GM21825 (cell line): ENCODE measurements at regions not wholly inside any gene's neighbourhood (a gene's known extent, or its start where the extent isn't known, plus 50 kb on each side); places are given as distances from the start of the nearest gene placed in this dataset.

Source experiments
- ATAC-seq: cut with Tn5 transposase; IDR thresholded peaks from one replicate; pipeline ENCODE4 v1.9.1; 2021; ENCODE audit warnings: mild to moderate bottlenecking, moderate library complexity; ENCODE audit not compliant: unreplicated experiment

- ATAC-seq, result no peak
Measured at GRCh38 chr11:87374038-87374807, 336.5 kb downstream of the TMEM135 start.
